IPS-15b (cell line): ENCODE measurements at regions not wholly inside any gene's neighbourhood (a gene's known extent, or its start where the extent isn't known, plus 50 kb on each side); places are given as distances from the start of the nearest gene placed in this dataset.

Experiments used
- H3K27me3 ChIP-seq: one replicate; pipeline ENCODE4 v1.6.1; 2013; ENCODE audit warnings: low read length; ENCODE audit not compliant: control insufficient read depth, insufficient read depth
- H3K36me3 ChIP-seq: one replicate; pipeline ENCODE4 v1.6.1; 2013; ENCODE audit warnings: low read length; ENCODE audit not compliant: control insufficient read depth, insufficient read depth
- H3K4me1 ChIP-seq: one replicate; pipeline ENCODE4 v1.6.1; 2013; ENCODE audit warnings: mild to moderate bottlenecking, low read length; ENCODE audit not compliant: control insufficient read depth, insufficient read depth
- H3K4me3 ChIP-seq: one replicate; pipeline ENCODE4 v1.5.1; 2013; ENCODE audit warnings: low read depth, low read length
- H3K9ac ChIP-seq: one replicate; pipeline ENCODE4 v1.6.1; 2013; ENCODE audit warnings: low read depth, mild to moderate bottlenecking, low read length
- H3K9me3 ChIP-seq: one replicate; pipeline ENCODE4 v1.6.1; 2013; ENCODE audit warnings: mild to moderate bottlenecking, low read length; ENCODE audit not compliant: control insufficient read depth, insufficient read depth

GRCh38 chr19:30791088-30791487 lies 418.9 kb downstream of the ZNF536 start:
- no peak overlapping the region for H3K4me3 ChIP-seq
- no peak overlapping the region for H3K9ac ChIP-seq
- H3K4me1 ChIP-seq = no peaks in the 10 kb centered on the region
- H3K27me3 ChIP-seq = no peaks in the 10 kb centered on the region
- H3K36me3 ChIP-seq = no peaks in the 10 kb centered on the region
- no peaks in the 10 kb centered on the region for H3K9me3 ChIP-seq

DNA sequence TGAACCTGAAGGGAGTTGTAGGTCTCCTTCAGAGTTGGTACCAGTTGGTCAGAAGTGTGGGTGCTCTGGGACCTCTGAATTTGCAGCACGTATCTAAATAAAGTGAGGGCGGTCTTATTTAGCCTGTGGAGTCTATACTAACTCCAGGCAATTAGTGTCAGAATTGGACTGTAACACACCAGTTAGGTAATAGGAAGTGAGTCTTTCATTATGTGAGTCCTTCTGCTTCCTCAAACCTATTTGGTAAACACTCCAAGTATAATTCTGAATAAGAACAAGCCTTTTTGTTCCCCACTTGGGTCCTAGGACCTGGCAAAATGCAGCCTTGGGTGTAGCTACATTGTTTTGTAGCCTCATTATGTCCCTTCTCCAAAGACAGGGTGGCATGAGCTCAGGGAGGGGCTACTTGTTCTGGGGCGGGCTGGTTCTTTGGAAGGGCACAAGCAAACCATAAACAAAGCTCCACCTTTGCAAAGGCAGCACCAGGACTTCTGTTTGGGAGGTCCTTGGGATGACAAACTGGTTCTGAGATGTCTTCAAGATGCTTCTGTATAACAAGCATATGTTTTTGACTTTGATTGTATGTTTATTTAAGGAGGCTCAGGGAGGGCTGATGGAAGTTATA lies 418.0 kb downstream of the ZNF536 start:
- H3K9ac ChIP-seq = no peak overlapping the region
- no peaks in the 10 kb centered on the region for H3K36me3 ChIP-seq
- no peaks in the 10 kb centered on the region for H3K27me3 ChIP-seq
- no peak overlapping the region for H3K4me3 ChIP-seq
- H3K4me1 ChIP-seq = no peaks in the 10 kb centered on the region
- H3K9me3 ChIP-seq = no peaks in the 10 kb centered on the region

DNA sequence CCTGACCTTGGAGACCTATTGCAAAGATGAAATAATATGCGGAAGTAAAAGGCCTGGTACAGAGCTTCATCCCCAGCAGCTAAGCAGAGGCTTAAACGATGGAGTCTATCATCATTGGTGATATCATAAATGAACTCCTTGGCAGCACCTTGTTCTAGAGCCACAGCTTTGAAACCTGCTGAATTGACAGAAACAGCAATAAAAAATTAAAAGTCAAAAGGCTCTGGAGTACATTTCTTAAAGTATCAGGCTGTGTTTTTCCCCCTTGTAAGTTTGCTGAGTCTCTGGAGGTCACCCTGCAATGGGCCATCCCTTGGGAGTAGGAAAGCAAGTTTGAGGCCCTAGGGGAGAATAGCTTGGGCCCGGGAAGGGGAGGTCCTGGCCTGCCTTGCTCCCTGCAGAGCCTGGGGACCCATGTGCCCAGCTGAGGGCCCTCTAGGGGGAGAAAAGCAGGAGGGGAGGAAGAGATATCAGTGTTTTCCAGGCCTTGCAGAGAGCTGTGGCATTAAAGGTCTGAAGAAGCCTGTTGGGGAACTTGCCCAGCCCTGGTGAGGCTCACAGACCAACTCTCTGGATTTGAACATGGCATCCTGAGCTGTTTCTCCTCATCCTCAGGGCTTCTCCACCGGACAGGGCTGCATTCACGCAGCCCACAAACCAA lies 416.1 kb downstream of the ZNF536 start:
- Histone ChIP-seq H3K4me3 (no peak overlapping the region), H3K36me3 (no peaks in the 10 kb centered on the region)

DNA sequence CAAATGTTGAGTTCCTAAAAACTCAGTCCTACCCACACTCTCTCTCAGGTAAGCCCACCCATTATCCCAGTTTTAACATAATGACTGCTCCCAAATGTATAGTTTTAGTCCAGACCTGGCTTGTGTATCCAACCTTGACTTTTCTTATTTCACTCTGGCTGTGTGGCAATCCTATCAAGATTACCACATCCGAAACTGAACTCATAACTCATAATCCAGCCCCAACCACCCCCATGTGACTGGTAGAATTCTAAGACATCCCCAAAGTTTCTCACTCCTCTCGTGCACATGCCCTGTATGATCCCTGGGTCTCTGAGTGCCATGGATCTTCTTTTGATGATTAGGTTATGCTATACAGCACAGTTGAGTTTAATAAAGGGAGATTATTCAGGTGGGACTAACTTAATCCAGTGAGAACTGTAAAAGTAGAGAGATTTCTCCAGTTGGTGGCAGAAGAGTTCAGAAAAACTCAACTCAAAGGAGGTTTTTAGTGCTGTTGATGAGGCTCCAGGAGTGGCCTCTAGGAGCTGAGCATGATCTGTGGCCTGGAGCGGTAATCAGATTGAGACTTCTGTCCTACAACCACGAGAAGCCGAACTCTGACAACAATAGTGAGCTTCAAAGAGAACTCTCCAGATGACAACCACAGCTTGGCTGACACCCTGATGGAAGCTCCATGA lies 413.4 kb downstream of the ZNF536 start:
- Histone ChIP-seq H3K36me3 (no peaks in the 10 kb centered on the region), H3K4me3 (no peak overlapping the region), H3K27me3 (no peaks in the 10 kb centered on the region), H3K9ac (no peak overlapping the region), H3K9me3 (no peaks in the 10 kb centered on the region), H3K4me1 (no peaks in the 10 kb centered on the region)

More for the DNA sequence above, 416.1 kb downstream of the ZNF536 start:
- no peaks in the 10 kb centered on the region for H3K9me3 ChIP-seq
- no peaks in the 10 kb centered on the region for H3K27me3 ChIP-seq
- H3K4me1 ChIP-seq = no peaks in the 10 kb centered on the region
- no peak overlapping the region for H3K9ac ChIP-seq

DNA sequence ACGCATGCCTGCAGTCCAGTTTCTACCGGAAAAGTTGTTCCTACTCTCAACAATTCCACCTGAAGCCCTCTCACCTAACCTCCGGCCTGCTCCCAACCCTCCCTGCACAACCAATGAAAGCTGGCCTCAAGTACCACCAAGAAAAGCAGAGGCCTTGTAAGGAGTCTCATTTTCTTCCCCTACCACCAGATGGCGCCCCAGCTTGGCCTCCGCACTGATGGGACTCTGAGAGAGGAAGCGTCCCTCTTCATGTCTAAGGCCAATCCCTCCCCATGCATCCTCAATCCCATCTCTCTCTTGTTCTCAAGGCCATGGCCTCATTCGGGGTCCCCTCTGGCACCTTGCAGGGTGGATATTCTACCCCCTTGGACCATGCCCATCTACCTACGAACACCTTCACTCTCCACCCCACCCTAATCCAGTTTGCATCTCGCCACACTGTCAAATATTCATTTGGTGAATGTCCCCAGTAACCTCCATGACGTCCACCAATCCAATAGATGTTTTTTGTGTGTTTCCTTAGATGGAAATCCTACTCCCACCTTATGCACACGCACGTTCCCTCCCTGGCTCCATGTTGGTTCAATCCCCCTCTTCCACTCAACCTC lies 412.8 kb downstream of the ZNF536 start:
- no peaks in the 10 kb centered on the region for H3K4me1 ChIP-seq
- no peaks in the 10 kb centered on the region for H3K36me3 ChIP-seq
- H3K4me3 ChIP-seq = no peak overlapping the region
- H3K9ac ChIP-seq = no peak overlapping the region
- H3K9me3 ChIP-seq = no peaks in the 10 kb centered on the region
- H3K27me3 ChIP-seq = no peaks in the 10 kb centered on the region

DNA sequence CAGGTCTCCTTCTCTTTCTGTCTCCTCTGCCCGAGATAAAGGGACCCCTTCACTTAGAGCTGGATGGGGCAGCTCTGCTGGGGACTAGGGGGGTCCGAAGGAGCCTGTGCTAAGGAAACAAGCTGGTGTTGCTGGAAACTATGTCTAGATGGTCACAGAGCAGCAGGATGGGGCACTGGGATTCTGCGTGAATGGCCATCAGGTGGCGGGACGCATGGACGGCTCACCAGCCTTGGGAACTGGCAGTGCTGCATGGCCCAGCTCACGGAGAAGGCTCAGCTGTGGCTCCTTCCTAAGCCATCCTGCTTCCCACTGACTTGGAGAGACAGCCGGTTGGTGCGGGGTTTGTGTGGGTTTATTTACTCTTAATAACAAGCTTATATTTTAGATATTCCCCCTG lies 411.8 kb downstream of the ZNF536 start:
- Histone ChIP-seq H3K4me3 (no peak overlapping the region), H3K9me3 (no peaks in the 10 kb centered on the region), H3K4me1 (no peaks in the 10 kb centered on the region), H3K36me3 (no peaks in the 10 kb centered on the region), H3K27me3 (no peaks in the 10 kb centered on the region), H3K9ac (no peak overlapping the region)

- Histone ChIP-seq H3K4me1 (no peaks in the 10 kb centered on the region), H3K36me3 (no peaks in the 10 kb centered on the region), H3K4me3 (no peak overlapping the region), H3K9me3 (no peaks in the 10 kb centered on the region), H3K9ac (no peak overlapping the region), H3K27me3 (no peaks in the 10 kb centered on the region)
These were observed 411.0 kb downstream of the ZNF536 start for GRCh38 chr19:30783212-30783611.

- Histone ChIP-seq H3K36me3 (no peaks in the 10 kb centered on the region), H3K9me3 (no peaks in the 10 kb centered on the region), H3K4me3 (no peak overlapping the region), H3K9ac (no peak overlapping the region), H3K27me3 (no peaks in the 10 kb centered on the region), H3K4me1 (no peaks in the 10 kb centered on the region)
These were observed 409.3 kb downstream of the ZNF536 start for GRCh38 chr19:30781519-30781918.

GRCh38 chr19:30781047-30781446 lies 408.9 kb downstream of the ZNF536 start:
- H3K9me3 ChIP-seq = no peaks in the 10 kb centered on the region
- H3K9ac ChIP-seq = no peak overlapping the region
- H3K4me3 ChIP-seq = no peak overlapping the region
- no peaks in the 10 kb centered on the region for H3K36me3 ChIP-seq
- no peaks in the 10 kb centered on the region for H3K27me3 ChIP-seq
- no peaks in the 10 kb centered on the region for H3K4me1 ChIP-seq

DNA sequence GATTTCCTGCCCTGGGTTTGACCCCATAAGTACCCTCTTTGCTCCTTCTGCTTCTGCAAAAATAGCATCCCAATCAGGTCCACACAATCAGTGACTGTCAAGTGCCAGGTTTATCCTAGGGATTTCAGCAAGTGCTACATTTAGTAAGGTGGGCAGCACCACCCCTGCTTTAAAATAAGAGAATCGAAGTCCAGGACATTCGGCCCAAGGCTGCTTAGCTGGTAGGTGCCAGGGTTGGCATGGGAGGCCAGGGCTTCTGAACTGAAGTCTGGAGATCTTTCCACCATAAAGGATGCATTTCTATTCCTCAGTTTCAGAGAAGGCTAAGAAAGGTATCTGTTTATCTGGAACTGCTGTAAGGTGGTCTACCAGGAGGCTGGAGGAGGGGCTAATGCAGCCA lies 408.3 kb downstream of the ZNF536 start:
- no peaks in the 10 kb centered on the region for H3K4me1 ChIP-seq
- no peak overlapping the region for H3K9ac ChIP-seq
- H3K9me3 ChIP-seq = no peaks in the 10 kb centered on the region
- no peaks in the 10 kb centered on the region for H3K36me3 ChIP-seq
- H3K4me3 ChIP-seq = no peak overlapping the region
- no peaks in the 10 kb centered on the region for H3K27me3 ChIP-seq

GRCh38 chr19:30780032-30780431 lies 407.8 kb downstream of the ZNF536 start:
- H3K9me3 ChIP-seq = no peaks in the 10 kb centered on the region
- no peaks in the 10 kb centered on the region for H3K27me3 ChIP-seq
- H3K9ac ChIP-seq = no peak overlapping the region
- no peaks in the 10 kb centered on the region for H3K4me1 ChIP-seq
- H3K4me3 ChIP-seq = no peak overlapping the region
- no peaks in the 10 kb centered on the region for H3K36me3 ChIP-seq
